Testis (tissue), 2 donors: ENCODE measurements at regions not wholly inside any gene's neighbourhood (a gene's known extent, or its start where the extent isn't known, plus 50 kb on each side); places are given as distances from the start of the nearest gene placed in this dataset.

Source experiments
- DNase-seq: peaks from one replicate; pipeline ENCODE4 v3.0.0-alpha.2; 2019
- H3K27ac ChIP-seq, 2 donors: fragments of 200-600 bp; sonication (generic); one replicate each; pipeline ENCODE4 v1.5.1; 2019
- H3K27me3 ChIP-seq: fragments of 200-600 bp; sonication (generic); one replicate; pipeline ENCODE4 v1.5.1; 2019
- H3K36me3 ChIP-seq: fragments of 200-600 bp; sonication (generic); one replicate; pipeline ENCODE4 v1.5.1; 2017; ENCODE audit warnings: low read depth; ENCODE audit errors: missing control alignments
- H3K4me1 ChIP-seq: fragments of 200-600 bp; sonication (generic); one replicate; pipeline ENCODE4 v1.5.1; 2019
- H3K4me3 ChIP-seq, 2 donors: fragments of 200-600 bp; sonication (generic); one replicate each; pipeline ENCODE4 v1.5.1; 2017 to 2019
- H3K9me3 ChIP-seq: fragments of 200-600 bp; sonication (generic); one replicate; pipeline ENCODE4 v1.5.1; 2017
- POLR2A ChIP-seq: fragments of 450-650 bp; IDR thresholded peaks from one replicate; pipeline ENCODE4 v1.6.1; 2017; ENCODE audit warnings: antibody characterized with exemption, mild to moderate bottlenecking, moderate library complexity
- WGBS, 2 donors: methylation state at CpG; one replicate each; pipeline ENCODE4 v1.1.5; 2018; 5-methylcytosine and 5-hydroxymethylcytosine counted together
- intact Hi-C: fragments of 100-400 bp; cut with DNase I; formaldehyde crosslinking; loops from one replicate; pipeline ENCODE4 v1.15.1; 2023; ENCODE audit warnings: low total_unique reads
- TF ChIP-seq, protein P1 (sequence below), 3 experiments: fragments of 450-650 bp in 2 of 3; fragments of 200-600 bp in 1 of 3; sonication (generic) in 1 of 3; IDR thresholded peaks; one replicate each; pipeline ENCODE4 v1.5.1; 2016 to 2019; ENCODE audit warnings: antibody characterized with exemption in 3 of 3, mild to moderate bottlenecking in 2 of 3, moderate library complexity in 1 of 3

DNA sequence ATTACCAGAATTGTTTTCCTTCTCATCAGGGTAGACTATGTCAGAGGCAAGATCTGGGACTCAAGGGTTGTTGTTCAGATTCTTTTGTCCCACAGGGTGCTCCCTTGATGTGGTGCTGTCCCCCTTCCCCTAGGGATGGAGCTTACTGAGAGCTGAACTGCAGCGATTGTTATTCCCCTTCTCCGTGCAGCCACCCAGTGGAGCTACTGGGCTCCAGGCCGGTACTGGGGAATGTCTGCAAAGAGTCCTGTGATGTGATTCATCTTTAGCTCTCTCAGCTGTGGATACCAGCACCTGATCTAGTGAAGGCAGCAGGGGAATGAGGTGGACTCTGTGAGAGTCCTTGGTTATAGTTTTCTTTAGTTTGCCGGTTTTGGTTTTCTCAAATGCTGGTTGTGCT lies 247.4 kb upstream of the HAND2 start:
- Histone ChIP-seq H3K4me1 (no peaks in the 10 kb centered on the region), H3K27me3 (no peaks in the 10 kb centered on the region), H3K36me3 (no peaks in the 10 kb centered on the region), H3K9me3 (no peaks in the 10 kb centered on the region), H3K27ac (no peak overlapping the region), H3K4me3 (no peak overlapping the region)
- DNase-seq: no peak
- no peak for TF ChIP-seq POLR2A
- TF ChIP-seq, protein P1, sequence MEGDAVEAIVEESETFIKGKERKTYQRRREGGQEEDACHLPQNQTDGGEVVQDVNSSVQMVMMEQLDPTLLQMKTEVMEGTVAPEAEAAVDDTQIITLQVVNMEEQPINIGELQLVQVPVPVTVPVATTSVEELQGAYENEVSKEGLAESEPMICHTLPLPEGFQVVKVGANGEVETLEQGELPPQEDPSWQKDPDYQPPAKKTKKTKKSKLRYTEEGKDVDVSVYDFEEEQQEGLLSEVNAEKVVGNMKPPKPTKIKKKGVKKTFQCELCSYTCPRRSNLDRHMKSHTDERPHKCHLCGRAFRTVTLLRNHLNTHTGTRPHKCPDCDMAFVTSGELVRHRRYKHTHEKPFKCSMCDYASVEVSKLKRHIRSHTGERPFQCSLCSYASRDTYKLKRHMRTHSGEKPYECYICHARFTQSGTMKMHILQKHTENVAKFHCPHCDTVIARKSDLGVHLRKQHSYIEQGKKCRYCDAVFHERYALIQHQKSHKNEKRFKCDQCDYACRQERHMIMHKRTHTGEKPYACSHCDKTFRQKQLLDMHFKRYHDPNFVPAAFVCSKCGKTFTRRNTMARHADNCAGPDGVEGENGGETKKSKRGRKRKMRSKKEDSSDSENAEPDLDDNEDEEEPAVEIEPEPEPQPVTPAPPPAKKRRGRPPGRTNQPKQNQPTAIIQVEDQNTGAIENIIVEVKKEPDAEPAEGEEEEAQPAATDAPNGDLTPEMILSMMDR (IDR thresholded peaks at IDR 0.05): no peak
- WGBS, 2 donors: 83 to 87% methylated on average over 4 of the region's 4 CpGs
- intact Hi-C loops: no loop called here

- 100% methylated on average over 1 of the region's 1 CpG for WGBS, 2 donors
- Histone ChIP-seq H3K27me3 (no peaks in the 10 kb centered on the region), H3K4me3 (no peak overlapping the region), H3K9me3 (no peaks in the 10 kb centered on the region), H3K4me1 (no peaks in the 10 kb centered on the region), H3K36me3 (no peaks in the 10 kb centered on the region), H3K27ac (no peak overlapping the region)
- intact Hi-C loops: no loop called here
- TF ChIP-seq, protein P1 (IDR thresholded peaks at IDR 0.05): no peak
- TF ChIP-seq POLR2A: no peak
- no peak for DNase-seq
These were observed 239.5 kb upstream of the HAND2 start for GRCh38 chr4:173769568-173769967.

- intact Hi-C loops: no loop called here
These were observed 237.6 kb upstream of the HAND2 start for GRCh38 chr4:173767650-173768049.

DNA sequence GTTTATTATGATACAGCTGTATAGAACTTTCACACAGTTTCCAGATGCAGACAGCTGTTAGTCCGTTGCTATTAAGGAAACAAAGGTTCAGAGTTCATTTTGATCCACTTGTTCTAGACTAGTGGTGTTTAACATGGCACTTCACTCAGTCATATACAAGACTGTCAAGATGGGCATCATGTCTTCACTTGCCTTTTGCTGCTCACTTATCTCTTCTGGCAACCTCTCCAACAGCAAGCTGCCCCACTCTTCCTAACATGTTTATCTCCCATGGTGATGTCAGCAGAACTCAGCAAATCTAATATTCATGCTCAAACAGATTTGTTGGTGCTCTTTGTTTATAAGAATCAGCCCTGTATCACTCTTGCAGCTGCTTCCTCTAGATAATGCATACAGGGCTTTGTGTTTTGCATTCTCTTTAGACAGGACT lies 236.2 kb upstream of the HAND2 start:
- Histone ChIP-seq H3K36me3 (no peaks in the 10 kb centered on the region), H3K9me3 (no peaks in the 10 kb centered on the region), H3K27me3 (no peaks in the 10 kb centered on the region), H3K4me1 (no peaks in the 10 kb centered on the region), H3K27ac (no peak overlapping the region), H3K4me3 (no peak overlapping the region)
- DNase-seq: no peak
- intact Hi-C loops: no loop called here
- TF ChIP-seq POLR2A: no peak
- TF ChIP-seq, protein P1 (IDR thresholded peaks at IDR 0.05): no peak
- 34 to 36% methylated on average over 1 of the region's 1 CpG for WGBS, 2 donors

More at GRCh38 chr4:173767650-173768049, 237.6 kb upstream of the HAND2 start:
- WGBS, 2 donors: 54 to 62% methylated on average over 5 of the region's 5 CpGs
- Histone ChIP-seq H3K27me3 (no peaks in the 10 kb centered on the region), H3K4me3 (no peak overlapping the region), H3K9me3 (no peaks in the 10 kb centered on the region), H3K4me1 (no peaks in the 10 kb centered on the region), H3K27ac (no peak overlapping the region), H3K36me3 (no peaks in the 10 kb centered on the region)
- DNase-seq: no peak
- TF ChIP-seq POLR2A: no peak
- TF ChIP-seq, protein P1 (IDR thresholded peaks at IDR 0.05): no peak

- no peak for DNase-seq
- Histone ChIP-seq H3K4me3 (no peak overlapping the region), H3K36me3 (no peaks in the 10 kb centered on the region), H3K9me3 (no peaks in the 10 kb centered on the region), H3K4me1 (no peaks in the 10 kb centered on the region), H3K27ac (no peak overlapping the region), H3K27me3 (no peaks in the 10 kb centered on the region)
- no peak for TF ChIP-seq POLR2A
- TF ChIP-seq, protein P1 (IDR thresholded peaks at IDR 0.05): no peak
- intact Hi-C loops: no loop called here
- WGBS, 2 donors: 62 to 79% methylated on average over 4 of the region's 4 CpGs
These were observed 235.7 kb upstream of the HAND2 start for GRCh38 chr4:173765751-173766150.
